HepG2 (cell line): ENCODE measurements at regions not wholly inside any gene's neighbourhood (a gene's known extent, or its start where the extent isn't known, plus 50 kb on each side); places are given as distances from the start of the nearest gene placed in this dataset.

Source experiments
- ATAC-seq: fragments of 200-7000 bp; cut with Tn5 transposase; 3 replicates; pipeline ENCODE4 v1.9.1; 2020; ENCODE audit warnings: mild to moderate bottlenecking, moderate library complexity
- BruUV-seq: library from RNA; stranded (reverse); fragments of 400-500 nt; replicated peaks from 2 replicates; lab custom pipeline; 2021; lab: Mats Ljungman, UMichigan
- CTCF ChIA-PET: fragments of 300-600 bp; formaldehyde crosslinking; extraction: SDS; loops from one replicate; lab custom pipeline; 2021; ENCODE audit warnings: low total read pairs, inconsistent platforms, low intra/inter-chr PET ratio; lab: Yijun Ruan, JAX
- POLR2A ChIA-PET: fragments of 350-600 bp; sonication (Branson Sonifier 250); formaldehyde crosslinking; loops from one replicate; lab custom pipeline; 2020; ENCODE audit warnings: antibody characterized with exemption, inconsistent platforms; lab: Yijun Ruan, JAX
- DNase-seq: peaks from one replicate; pipeline ENCODE4 v3.0.0-alpha.2; 2015; ENCODE audit warnings: low spot score
- FAIRE-seq: peaks from 3 replicates; lab custom pipeline; 2011; peaks lifted over from hg19 to GRCh38; lab: Jason Lieb, UNC
- H2AFZ ChIP-seq: one replicate; pipeline ENCODE4 v1.6.1; 2011; ENCODE audit warnings: low read length, inconsistent platforms
- H3K27ac ChIP-seq: fragments of 300-600 bp; 3 replicates; pipeline ENCODE4 v1.8.0; 2011; ENCODE audit warnings: mixed run types, mild to moderate bottlenecking, mixed read lengths, low read length, inconsistent platforms; ENCODE audit not compliant: insufficient read depth; ENCODE audit errors: extremely low read length
- H3K27me3 ChIP-seq, 2 experiments: fragments of 200-600 bp in 1 of 2; 2 replicates in 1 of 2; 3 replicates in 1 of 2; pipeline versions ENCODE4 v1.6.0 to v1.8.0; 2011; ENCODE audit warnings: low read length in 2 of 2, mild to moderate bottlenecking in 2 of 2, moderate library complexity in 2 of 2, inconsistent platforms in 1 of 2; ENCODE audit not compliant: insufficient read depth in 2 of 2, control insufficient read depth in 1 of 2
- H3K36me3 ChIP-seq, 2 experiments: fragments of 200-600 bp in 1 of 2; replicated peaks in 1 of 2; 2 replicates in 1 of 2; 3 replicates in 1 of 2; pipeline versions ENCODE4 v1.5.1 to v1.8.0; 2011; ENCODE audit warnings: low read length in 2 of 2, inconsistent platforms in 1 of 2; ENCODE audit not compliant: insufficient read depth in 2 of 2, control insufficient read depth in 1 of 2
- H3K4me1 ChIP-seq: 2 replicates; pipeline ENCODE4 v1.5.1; 2012; ENCODE audit warnings: low read length, inconsistent platforms; ENCODE audit not compliant: insufficient read depth
- H3K4me2 ChIP-seq: 2 replicates; pipeline ENCODE4 v1.6.0; 2011; ENCODE audit warnings: low read depth, low read length, inconsistent platforms
- H3K4me3 ChIP-seq, 3 experiments: fragments of 200-600 bp in 1 of 3; sonication (generic), shearing (Covaris generic) in 1 of 3; replicated peaks in 1 of 3; 2 replicates each; pipeline ENCODE4 v1.5.1; 2011 to 2016; ENCODE audit warnings: low read length in 3 of 3, inconsistent platforms in 2 of 3, low read depth in 2 of 3, mild to moderate bottlenecking in 2 of 3, control low read depth in 1 of 3, mixed read lengths in 1 of 3; ENCODE audit not compliant: insufficient read depth in 1 of 3
- H3K79me2 ChIP-seq: one replicate; pipeline ENCODE4 v1.6.1; 2011; ENCODE audit warnings: low read length, inconsistent platforms; ENCODE audit not compliant: insufficient read depth
- H3K9ac ChIP-seq: 2 replicates; pipeline ENCODE4 v1.6.0; 2011; ENCODE audit warnings: mild to moderate bottlenecking, low read depth, low read length, inconsistent platforms; ENCODE audit not compliant: insufficient read depth
- H3K9me3 ChIP-seq: 2 replicates; pipeline ENCODE4 v1.5.1; 2012; ENCODE audit warnings: mild to moderate bottlenecking, low read length
- H4K20me1 ChIP-seq: 2 replicates; pipeline ENCODE4 v1.6.0; 2011; ENCODE audit warnings: inconsistent platforms, mild to moderate bottlenecking, low read length, moderate library complexity; ENCODE audit not compliant: insufficient read depth
- BATF2 ChIP-seq: sonication (generic); formaldehyde crosslinking; IDR thresholded peaks from 2 replicates; pipeline ENCODE4 v1.8.0; 2022; ENCODE audit warnings: mild to moderate bottlenecking, missing genetic modification reagents, moderate library complexity
- MBD4 ChIP-seq: IDR thresholded peaks from 2 replicates; pipeline ENCODE4 v1.6.1; 2012; ENCODE audit warnings: low read length, inconsistent platforms, borderline replicate concordance
- REST ChIP-seq, 2 experiments: IDR thresholded peaks; 2 replicates each; pipeline ENCODE4 v1.6.1; 2011 to 2012; ENCODE audit warnings: low read length in 2 of 2, borderline replicate concordance in 1 of 2, low read depth in 1 of 2, mild to moderate bottlenecking in 1 of 2, moderate library complexity in 1 of 2
- ZBTB37 ChIP-seq: sonication (generic); formaldehyde crosslinking; IDR thresholded peaks from 2 replicates; pipeline ENCODE4 v1.4.0; 2020; ENCODE audit warnings: mild to moderate bottlenecking, missing genetic modification reagents
- ZNF7 ChIP-seq: IDR thresholded peaks from 2 replicates; pipeline ENCODE4 v1.6.1; 2016; ENCODE audit warnings: missing biosample characterization, missing genetic modification reagents
- WGBS: methylation state at CpG from one replicate; pipeline ENCODE4 v1.1.6; 2017; ENCODE audit warnings: low lambda C conversion rate; 5-methylcytosine and 5-hydroxymethylcytosine counted together
- in situ Hi-C: cut with HindIII; loops from 2 replicates; pipeline ENCODE4 v1.10.0; 2017; ENCODE audit warnings: low pct_unique_long_range_greater_than_20kb; ENCODE audit not compliant: extremely low pct_ligation_motif_present
- intact Hi-C: fragments of 100-400 bp; cut with micrococcal nuclease; formaldehyde crosslinking; loops from one replicate; pipeline ENCODE4 v1.10.0; 2022; ENCODE audit not compliant: unreplicated experiment

- TF ChIP-seq REST (IDR thresholded peaks at IDR 0.05; ENCODE audit: borderline replicate concordance in 1 of 2, low read depth in 1 of 2, low read length in 2 of 2): no peak
- no peak for TF ChIP-seq MBD4
- TF ChIP-seq, all 625 proteins: peak for 0
These were observed 146.4 kb upstream of the POU3F1 start (continued) for GRCh38 chr1:38193040-38193439.

- CTCF ChIA-PET: no interaction called here
- no TSS peak for BruUV-seq
- whole genome bisulfite sequencing: 51% methylated on average over 7 of the region's 7 CpGs
These were observed 144.9 kb upstream of the POU3F1 start for GRCh38 chr1:38191461-38191860.

More at GRCh38 chr1:38191461-38191860, 144.9 kb upstream of the POU3F1 start:
- H3K4me1 ChIP-seq: no peaks in the 10 kb centered on the region
- ATAC-seq (no peak), DNase-seq (no peak), FAIRE-seq (no peak)
- H3K79me2 ChIP-seq: no peaks in the 10 kb centered on the region
- no peak overlapping the region for H3K27ac ChIP-seq
- H3K4me3 ChIP-seq: no peak overlapping the region
- in situ Hi-C loops: no loop called here
- peaks cover 1 to 9% of the 10 kb centered on the region in 2 experiments; a peak in 4 of 5 replicates for H3K27me3 ChIP-seq
- H3K36me3 ChIP-seq: no peaks in the 10 kb centered on the region
- no peaks in the 10 kb centered on the region for H4K20me1 ChIP-seq
- no peak overlapping the region for H3K9ac ChIP-seq
- POLR2A ChIA-PET: no interaction called here
- H3K9me3 ChIP-seq: no peaks in the 10 kb centered on the region
- H2AFZ ChIP-seq: no peak overlapping the region
- TF ChIP-seq MBD4 (no peak), ZBTB37 (CRISPR knock-in tag) (no peak), BATF2 (no peak), ZNF7 (no peak)
- intact Hi-C loops: no loop called here
- no peak overlapping the region for H3K4me2 ChIP-seq
